Suppressor macrophage treated with lipopolysaccharide for 1 hour (primary cell): ENCODE measurements at regions not wholly inside any gene's neighbourhood (a gene's known extent, or its start where the extent isn't known, plus 50 kb on each side); places are given as distances from the start of the nearest gene placed in this dataset.
A peak's percentile ranks its signal among the peaks of the same experiment; 100 is the strongest.
"Not testable (repeated sequence)": the region's sequence is repeated elsewhere in the genome, so short reads cannot be mapped to it uniquely, and the experiment has no call there.

ENCODE experiments used
- DNase-seq, 3 donors: peaks; one replicate each; pipeline ENCODE4 v3.0.0-alpha.2; 2020 to 2022

DNA sequence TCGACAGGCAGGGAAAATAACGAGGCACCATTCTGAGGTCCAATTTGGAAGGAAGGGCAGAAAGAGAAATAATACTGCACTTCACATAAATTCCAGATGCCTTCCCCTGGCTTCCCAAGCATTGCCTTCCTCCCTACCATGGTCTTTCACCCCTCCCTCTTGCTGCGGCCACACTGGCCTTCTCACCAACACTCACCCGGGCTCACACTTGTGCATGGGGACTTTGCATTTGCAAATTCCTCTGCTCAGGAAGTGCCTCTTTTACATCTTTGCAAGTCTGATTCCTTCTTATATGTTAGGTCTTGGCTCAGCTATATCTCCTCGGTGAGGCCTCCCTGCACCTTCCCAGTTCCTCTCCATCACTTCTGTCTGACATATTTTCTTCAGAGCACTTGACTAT lies 199.4 kb downstream of the CHIC2 start:
- DNase-seq: no peak

DNA sequence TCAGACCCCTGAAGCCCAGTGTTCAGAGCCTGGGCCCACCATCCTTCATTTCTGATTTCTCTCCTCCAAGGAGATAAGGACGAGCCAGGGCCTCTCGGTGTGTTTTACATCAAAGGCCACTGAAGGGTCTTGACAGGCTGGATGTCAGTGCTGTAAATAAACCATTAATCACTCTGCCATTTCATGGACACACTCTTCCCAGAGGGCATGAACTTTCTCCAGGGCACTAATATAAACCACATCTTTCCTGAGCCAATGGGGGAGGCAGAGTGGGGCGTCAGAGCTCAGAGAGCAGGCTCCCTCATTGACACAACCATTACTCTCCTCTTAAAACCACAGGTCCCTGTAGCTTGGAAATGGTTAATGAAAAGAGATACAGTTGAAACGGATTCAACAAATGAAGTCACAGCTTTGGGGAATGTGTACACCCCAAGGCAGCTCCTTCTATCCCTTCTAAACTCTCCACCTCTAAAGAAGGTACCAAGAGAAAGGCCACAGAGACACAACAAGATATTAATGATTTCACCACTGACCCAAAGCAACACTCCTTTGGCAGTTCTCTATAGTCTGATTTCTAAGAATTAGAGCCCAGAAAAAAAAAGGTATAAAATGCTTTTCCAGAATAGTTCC lies 200.6 kb downstream of the CHIC2 start:
- DNase-seq: no peak

GRCh38 chr4:53863158-53863557 lies 201.2 kb downstream of the CHIC2 start:
- DNase-seq: no peak

- DNase-seq: no peak
Measured at GRCh38 chr4:53861856-53862610, 202.4 kb downstream of the CHIC2 start.

DNA sequence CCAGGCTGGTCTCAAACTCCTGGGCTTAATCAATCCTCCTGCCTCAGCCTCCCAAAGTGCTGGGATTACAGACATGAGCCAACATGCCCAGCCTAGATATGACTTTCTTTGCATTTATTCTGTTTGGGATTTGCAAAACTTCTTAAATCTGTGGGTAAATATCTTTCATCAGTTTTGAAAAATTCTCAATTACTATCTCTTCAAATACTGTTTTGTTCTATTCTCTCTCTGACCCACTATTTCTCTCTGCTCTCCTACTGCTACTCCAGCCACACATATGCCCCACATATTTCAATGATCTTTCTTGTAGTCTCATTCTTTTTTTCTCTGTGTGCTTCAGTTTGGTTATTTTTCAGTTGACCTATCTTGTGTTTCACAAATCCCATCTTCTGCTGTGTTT lies 205.1 kb downstream of the CHIC2 start:
- DNase-seq: no peak

GRCh38 chr4:53858744-53859143 lies 205.7 kb downstream of the CHIC2 start:
- no peak for DNase-seq

GRCh38 chr4:53855581-53856250 lies 208.7 kb downstream of the CHIC2 start:
- peak; percentile 50 to 72 (median 69) for DNase-seq

- DNase-seq: peak in 2 of 3 donors; percentile 39 to 45
Measured at GRCh38 chr4:53854991-53855568, 209.3 kb downstream of the CHIC2 start.

DNA sequence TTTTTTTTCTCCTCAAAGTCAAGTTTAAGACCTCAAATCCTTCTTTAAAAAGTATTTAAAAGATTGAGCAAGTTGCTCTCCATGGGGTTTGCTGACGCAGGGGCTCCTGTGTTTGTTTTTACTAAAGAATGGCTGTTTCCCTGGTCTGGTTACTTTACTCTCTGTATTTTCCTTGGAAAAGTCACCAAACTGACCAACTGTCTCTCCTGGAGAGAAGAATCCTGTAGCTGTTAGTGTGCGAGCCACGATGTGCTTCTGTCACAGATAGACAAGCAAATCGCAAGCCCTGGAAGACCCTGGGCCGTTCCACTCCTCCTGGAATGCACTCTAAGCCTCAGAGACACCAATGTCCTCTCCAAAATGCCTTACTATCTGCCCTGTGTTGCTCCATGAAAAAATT lies 212.1 kb downstream of the CHIC2 start:
- no peak for DNase-seq

- DNase-seq: no peak
Measured at GRCh38 chr4:53847965-53848364, 216.4 kb downstream of the CHIC2 start.

- DNase-seq: no peak
Measured at GRCh38 chr4:53844551-53844950, 219.9 kb downstream of the CHIC2 start.

- no peak for DNase-seq
Measured at GRCh38 chr4:53844133-53844532, 220.3 kb downstream of the CHIC2 start.

- peak in 2 of 3 donors; percentile 9 to 17 for DNase-seq
Measured at GRCh38 chr4:53841711-53842110, 222.7 kb downstream of the CHIC2 start.

DNA sequence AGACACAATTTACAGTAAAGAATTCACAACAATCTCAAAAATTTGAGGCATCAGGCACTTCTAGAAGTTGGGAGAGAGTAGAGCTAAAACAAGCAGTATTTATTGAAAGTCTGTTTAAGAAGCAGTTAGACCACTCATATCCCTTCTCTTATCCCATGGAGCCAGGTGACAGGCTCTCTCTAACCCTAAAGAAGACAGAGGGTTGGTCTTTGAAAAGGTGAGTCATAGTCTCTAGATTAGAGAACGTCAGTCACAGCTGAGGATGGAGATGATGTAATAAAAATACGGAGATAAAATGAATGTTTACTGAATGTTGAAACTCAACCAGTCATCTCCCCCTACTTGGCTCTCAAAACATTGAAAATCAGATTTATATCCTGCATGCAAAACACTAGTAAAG lies 223.8 kb downstream of the CHIC2 start:
- peak in 1 of 3 donors; percentile 2 for DNase-seq

DNA sequence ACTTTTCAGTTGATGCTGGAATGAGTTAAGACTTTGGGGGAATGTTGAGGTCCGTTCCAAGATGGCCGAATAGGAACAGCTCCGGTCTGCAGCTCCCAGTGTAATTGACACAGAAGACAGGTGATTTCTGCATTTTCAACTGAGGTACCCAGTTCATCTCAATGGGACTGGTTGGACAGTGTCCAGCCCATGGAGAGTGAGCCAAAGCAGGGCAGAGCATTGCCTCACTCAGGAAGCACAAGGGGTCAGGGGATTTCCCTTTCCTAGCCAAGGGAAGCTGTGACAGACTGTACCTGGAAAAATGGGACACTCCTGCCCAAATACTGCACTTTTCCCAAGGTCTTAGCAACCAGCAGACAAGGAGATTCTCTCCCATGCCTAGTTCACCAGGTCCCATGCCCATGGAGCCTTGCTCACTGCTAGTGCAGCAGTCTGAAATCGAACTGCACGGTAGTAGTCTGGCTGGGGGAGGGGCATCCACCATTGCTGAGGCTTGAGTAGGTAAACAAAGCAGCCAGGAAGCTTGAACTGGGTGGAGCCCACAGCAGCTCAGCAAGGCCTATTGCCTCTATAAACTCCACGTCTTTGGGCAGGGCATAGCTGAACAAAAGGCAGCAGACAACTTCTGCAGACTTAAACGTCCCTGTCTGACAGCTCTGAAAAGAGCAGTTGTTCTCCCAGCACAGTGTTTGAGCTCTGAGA lies 231.0 kb downstream of the CHIC2 start:
- not testable (repeated sequence) for DNase-seq

- DNase-seq: no peak
Measured at GRCh38 chr4:53832549-53832948, 231.9 kb downstream of the CHIC2 start.

DNA sequence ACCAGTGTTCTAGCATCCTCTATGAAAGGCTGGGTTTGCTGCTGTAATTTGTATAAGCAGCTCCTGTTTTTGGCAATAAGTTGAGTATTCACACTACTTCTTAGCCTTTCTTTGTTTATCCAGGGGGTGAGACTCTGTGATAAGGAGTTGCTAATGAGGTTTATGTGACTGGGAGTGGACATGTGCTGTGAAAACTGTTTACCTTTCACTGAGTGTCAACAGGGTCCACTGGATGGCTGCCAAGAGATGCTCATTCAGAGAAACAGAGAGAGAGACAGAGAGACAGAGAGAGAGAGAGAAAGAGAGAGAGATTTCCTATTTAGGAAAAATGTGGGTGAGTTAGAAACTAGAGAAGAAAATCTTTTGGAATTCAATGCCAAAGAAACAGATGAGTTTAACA lies 233.9 kb downstream of the CHIC2 start:
- DNase-seq: no peak

DNA sequence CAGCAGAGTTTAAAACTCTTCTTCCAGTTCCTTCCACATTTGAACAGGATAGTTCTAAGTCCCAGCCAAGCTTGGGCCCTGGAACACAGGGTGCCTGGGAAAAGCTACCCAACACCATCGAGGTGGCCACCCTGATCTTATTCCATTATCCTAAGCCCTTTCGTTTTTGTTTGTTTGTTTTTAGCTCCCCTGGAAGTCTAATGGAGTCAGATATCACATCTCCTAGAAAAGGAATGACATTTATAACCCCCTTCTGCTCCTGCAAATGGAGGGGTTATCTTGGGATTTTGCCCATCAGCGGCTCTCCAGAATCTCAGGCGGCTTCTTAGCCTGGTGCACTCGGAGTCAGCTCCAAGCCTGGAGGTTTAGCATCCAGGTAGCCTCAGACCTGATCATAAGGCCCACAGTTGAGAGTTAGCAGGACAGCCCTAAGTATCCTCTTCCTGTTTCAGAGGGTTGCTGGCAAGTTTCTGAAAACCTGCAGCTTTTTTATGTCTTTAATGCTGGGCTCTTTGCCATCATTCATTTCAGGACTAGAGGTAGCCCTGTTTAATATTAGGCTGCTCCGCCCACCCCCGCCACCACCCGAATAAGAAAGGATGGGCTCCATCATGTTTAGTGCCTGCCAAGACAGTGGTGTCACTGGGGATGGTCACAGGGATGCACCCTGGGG lies 230.0 kb upstream of the LNX1 start:
- DNase-seq: no peak

GRCh38 chr4:53818104-53818503 lies 226.8 kb upstream of the LNX1 start:
- DNase-seq: no peak

GRCh38 chr4:53816561-53816960 lies 225.3 kb upstream of the LNX1 start:
- DNase-seq: no peak

GRCh38 chr4:53815281-53815680 lies 224.0 kb upstream of the LNX1 start:
- no peak for DNase-seq

- no peak for DNase-seq
Measured at GRCh38 chr4:53813998-53814397, 222.7 kb upstream of the LNX1 start.

DNA sequence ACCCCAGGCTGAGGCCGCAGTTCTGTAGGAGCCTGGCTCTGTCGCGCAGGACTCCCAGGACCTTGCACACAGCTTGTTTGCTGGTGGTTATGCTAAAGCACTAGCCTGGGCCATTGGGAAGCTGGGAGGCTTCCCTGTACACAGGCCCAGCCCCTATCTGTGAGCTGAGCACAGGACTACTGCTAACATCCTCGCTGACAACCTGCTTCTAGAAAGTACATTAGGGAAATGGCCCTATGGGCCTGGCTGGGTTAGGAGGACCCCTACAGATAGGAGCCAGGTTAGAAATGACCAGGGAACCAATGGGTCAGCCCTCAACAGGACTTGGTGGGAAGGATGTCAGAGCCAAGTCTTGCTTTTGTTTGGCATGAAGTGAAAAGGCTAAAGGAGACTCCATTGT lies 219.4 kb upstream of the LNX1 start:
- DNase-seq: no peak
